GM21529 (cell line): ENCODE measurements at regions not wholly inside any gene's neighbourhood (a gene's known extent, or its start where the extent isn't known, plus 50 kb on each side); places are given as distances from the start of the nearest gene placed in this dataset.

Experiments used
- ATAC-seq: cut with Tn5 transposase; IDR thresholded peaks from one replicate; pipeline ENCODE4 v1.9.1; 2021; ENCODE audit not compliant: unreplicated experiment

DNA sequence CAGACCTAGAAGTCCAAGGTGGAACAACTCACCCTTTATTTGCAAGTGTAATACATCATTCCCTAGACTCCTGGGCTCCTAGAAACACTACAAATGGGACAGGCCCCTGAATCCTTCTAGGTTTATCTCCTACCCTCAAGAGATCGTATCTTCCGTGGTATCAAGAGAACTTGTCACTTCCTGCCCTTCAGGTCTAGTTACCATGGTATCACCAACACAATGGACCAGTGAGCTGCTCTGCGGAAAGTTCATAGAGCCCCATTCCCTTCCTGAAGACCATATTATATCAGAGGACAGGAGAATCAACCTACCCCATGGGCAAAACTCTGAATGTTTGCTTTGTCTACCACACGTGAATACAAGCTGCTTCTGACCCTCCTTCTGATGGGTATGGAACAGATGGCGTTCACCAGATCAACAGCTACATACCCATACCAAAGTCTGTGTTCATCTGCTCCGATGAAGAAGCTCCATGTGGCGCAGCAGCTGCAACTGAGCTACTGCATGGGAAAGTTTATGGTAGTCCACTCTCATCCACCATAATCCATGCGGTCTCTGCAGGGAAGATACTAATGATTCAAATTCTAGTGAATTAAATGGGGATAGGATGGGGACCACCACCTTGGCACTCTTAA lies 84.6 kb upstream of the KLF13 start:
- ATAC-seq: no peak

GRCh38 chr15:31243895-31244294 lies 82.7 kb upstream of the KLF13 start:
- ATAC-seq: no peak

GRCh38 chr15:31245135-31245689 lies 81.4 kb upstream of the KLF13 start:
- ATAC-seq: peak; percentile 57

DNA sequence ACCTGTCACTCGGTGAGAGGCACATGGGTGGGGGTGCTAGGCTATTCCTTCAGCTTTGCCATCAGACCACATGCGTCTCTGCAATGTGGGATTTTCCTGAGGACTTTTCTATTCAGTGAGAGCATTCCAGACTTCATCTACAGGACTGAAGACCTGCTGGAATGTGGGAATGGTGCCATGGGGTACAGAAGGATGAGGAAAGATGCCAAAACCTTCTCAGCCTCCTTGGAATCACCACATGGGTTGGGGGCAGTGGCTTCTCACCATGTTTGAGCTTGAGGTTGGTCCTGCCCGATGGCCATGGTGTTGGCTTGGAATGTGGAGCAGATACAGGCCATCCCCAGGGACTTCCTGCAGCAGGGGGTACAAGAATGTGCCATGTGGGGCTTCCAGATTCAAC lies 80.9 kb upstream of the KLF13 start:
- ATAC-seq: no peak

DNA sequence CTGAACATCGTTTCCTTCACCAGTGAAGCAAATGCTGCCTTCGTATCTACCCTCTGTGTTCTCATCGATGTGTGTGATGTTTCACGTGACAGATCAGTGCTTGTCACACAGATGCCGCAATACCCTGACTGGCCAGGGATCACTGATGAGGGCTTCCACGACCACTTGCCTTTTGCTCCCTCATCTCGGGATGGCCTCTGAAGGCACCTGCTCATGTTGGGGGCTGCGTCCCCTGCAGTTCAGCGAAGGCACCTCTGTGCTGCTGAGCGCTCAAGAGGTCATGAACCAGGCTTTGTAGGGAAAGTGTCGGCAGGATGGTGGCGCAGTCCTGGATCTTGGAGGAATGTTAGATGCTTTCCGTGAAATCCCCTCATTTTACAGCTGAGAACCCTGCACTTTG lies 79.2 kb upstream of the KLF13 start:
- no peak for ATAC-seq

DNA sequence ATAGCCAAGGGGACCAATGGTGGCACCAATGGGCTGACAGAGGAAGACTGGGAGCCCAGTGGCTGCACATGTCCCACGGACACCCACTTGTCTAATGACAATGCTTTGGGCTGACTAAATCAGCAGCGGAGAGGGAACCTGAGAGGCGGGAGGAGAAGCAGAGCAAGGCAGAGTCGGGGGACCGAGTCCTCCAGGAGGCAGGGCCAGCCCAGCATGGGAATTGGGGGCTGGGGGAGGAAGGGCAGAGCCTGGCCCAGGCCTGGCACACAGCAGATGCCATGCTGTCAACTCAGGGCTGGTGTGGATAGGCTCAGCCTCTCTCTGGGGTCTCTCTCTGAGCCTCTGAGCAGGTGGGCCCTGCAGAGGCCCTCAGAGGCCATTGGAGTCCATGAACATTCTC lies 78.4 kb upstream of the KLF13 start:
- no peak for ATAC-seq

- ATAC-seq: no peak
Measured at GRCh38 chr15:31248951-31249350, 77.7 kb upstream of the KLF13 start.

DNA sequence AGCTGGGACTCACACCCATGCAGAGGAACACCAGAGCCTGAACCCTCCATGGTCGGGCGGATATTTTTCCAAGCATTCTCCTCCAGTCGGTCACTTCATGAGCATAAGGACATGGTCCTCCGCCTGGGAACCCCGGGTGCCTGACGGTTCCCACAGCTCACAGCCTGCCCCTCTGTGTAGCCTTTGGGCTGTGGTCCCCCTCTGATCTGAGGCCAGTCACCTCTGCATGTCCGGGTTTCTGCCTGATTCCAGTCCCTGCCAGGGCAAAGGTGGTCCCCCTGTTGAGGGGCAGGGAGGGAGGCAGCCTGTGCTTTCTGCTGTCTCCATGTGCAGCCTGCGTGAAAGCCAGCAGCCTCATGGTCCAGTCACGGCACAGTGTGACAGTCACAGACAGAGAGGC lies 76.6 kb upstream of the KLF13 start:
- ATAC-seq: no peak

DNA sequence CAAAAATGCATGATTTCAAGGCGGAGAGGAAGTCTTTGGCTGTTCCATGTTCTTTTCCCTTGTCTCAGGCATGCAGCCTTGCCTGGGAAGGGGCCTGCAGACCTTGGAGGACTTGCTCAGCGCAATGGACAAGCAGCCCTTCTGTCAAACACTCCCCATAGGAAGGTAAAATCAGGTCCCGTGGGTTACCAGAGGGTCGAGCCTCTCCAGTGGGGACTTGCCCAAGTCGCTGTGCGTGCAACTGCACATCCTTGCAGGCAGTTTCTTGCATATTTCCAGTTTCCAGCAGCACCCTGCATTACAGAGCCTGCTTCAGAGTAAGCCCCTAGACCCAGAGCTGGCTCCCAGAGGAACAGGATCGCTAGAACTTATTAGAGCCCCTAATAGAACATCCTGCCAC lies 75.5 kb upstream of the KLF13 start:
- no peak for ATAC-seq

- no peak for ATAC-seq
Measured at GRCh38 chr15:31252171-31252785, 74.4 kb upstream of the KLF13 start.

DNA sequence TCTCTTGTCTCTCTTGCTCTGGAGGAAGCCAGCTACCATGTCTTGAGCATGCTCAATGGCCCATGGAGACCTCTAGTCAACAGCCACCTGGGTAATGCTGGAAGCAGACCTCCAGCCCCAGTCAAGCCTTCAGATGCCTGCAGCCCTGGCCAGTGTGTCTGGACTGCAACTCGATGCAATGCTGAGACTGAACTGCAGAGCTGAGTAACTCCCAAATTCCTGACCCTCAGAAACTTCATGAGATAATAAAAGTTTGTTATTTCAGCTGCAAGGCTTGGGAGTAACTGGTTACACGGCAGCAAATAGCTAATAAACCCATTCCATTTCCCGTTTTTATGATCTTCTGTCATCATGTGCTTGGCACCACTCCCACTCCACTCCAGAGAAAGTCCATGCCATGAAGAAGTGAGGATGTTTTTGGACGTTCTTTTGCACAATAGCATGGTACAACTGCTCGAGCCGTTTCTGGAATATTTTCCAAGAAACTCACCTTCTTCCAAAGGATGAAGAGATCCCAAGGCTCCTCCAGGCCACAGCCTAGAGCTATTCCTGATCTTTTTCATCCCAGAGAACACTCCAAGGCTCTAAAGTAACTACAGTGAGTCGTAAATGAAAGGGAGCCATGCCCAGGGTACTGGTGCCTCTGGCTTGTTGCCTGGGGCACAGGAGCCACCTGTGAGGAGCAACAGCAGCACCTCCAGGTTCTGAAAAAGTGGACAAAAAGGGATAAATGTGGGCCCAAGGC lies 72.0 kb upstream of the KLF13 start:
- no peak for ATAC-seq

DNA sequence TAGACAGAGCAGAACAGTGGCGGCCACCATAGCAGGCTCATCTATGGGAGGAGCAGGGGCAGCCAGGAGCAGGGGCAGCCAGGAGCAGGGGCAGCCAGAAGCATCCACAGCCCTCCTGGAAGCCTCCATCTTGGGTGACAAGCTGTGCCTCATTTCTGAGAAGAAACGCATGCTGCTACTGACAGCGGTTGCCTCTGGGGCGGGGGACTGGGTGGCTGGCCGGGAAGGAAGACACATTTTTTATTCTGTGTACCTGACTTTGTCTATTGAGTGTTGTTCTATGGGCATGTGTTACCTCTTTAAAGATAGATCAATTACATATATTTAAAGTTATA lies 71.5 kb upstream of the KLF13 start:
- no peak for ATAC-seq

DNA sequence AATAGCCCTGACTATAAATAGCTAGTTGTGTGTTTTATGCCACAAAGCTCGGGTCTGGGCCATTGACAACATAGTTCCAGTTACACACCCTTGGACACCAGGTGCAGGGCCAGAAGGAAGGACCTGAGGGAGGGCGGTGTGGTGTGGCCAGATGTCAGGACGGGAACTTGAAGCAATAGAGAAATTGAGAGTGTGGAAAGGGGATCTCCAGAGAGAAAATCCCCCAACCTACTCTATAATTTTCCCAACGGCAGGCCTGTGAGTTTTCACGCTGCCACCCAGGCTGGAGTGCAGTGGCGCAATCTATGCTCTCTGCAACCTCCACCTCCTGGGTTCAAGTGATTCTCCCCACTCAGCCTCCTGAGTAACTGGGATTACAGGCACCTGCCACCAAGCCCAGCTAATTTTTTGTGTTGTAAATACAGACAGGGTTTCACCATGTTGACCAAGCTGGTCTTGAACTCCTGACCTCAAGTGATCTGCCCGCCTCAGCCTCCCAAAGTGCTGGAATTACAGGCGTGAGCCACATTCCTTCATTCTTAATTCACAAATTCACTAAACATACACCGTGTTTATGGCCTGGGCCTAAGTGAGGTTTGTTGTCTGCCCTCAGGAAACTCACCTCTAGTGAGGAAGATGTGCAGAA lies 70.8 kb upstream of the KLF13 start:
- peak; percentile 78 for ATAC-seq

DNA sequence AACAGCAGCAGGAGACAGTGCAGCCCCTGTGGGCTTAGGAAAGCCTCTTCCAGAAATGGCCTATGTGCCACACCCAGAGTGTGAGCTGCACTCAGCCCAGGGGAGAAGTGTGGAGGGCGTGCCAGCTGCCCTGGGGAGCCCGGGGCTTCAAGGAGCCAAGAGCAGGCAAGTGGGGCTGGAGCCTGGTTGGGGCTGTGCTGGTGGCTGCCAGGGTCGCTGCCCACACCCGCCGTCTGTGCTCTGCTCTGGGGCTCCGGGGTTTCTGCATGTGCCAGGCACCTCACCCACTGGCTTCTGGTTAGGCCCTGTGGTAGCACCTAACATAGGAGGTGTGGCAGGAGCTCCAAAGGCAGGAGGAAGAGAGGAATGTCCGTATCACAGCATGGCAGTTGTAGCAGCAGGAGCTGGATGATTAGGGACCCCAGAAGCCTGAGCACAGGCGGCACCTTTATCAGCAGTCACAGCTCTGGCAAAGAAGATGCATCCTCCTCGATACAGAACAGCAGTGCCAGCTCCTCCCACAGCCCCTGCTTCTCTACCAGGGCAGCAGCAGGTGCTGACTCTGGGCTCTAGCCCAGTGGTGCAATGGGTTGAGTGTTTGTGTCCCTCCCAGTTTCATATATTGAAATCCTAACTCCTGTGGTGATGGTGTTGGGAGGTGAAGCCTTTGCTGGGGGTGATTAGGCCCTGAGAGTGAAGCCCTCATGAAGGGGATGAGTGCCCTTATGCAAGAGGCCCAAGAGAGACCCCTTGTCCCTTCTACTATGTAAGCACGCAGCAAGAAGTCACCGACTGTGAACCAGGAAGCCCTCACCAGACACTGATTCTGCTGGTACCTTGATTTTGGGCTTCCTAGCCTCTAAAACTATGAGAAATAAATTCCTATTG lies 70.0 kb upstream of the KLF13 start:
- ATAC-seq: no peak

DNA sequence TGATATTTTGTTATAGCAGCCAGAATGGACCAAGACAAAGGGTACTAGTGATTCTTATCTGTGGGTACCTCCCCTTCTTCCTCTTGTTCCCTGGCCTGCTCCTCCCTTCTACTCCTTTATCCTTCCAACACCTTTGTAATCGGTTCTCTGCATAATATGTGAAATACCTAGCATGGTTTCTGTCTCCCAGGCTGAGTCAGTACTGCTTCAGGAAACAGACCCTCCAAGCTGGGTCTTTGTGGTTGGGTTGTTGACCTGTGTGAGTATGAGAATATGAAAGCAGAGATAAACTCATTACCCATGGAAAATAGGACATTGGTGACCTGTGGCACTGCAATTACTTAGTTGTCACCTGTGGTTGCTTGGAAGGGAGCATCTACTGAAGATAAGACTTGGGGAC lies 69.3 kb upstream of the KLF13 start:
- ATAC-seq: no peak

DNA sequence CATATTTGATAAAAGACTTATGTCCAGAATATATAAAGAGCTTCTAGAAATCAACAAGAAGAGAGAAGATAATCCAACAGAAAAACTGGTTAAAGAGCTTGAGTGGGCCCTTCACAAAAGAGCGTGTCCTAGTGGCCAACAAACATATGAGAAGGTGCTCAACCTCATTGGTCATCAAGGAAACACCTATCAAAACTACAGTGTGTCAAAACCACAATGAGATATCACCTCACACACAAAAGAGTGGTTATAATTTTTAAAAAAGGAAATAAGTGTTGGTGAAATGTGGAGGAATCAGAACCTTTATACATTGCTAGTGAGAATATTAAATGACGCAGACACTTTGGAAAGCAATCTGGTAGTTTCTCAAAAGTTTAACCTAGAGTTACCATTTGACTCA lies 68.4 kb upstream of the KLF13 start:
- ATAC-seq: no peak

DNA sequence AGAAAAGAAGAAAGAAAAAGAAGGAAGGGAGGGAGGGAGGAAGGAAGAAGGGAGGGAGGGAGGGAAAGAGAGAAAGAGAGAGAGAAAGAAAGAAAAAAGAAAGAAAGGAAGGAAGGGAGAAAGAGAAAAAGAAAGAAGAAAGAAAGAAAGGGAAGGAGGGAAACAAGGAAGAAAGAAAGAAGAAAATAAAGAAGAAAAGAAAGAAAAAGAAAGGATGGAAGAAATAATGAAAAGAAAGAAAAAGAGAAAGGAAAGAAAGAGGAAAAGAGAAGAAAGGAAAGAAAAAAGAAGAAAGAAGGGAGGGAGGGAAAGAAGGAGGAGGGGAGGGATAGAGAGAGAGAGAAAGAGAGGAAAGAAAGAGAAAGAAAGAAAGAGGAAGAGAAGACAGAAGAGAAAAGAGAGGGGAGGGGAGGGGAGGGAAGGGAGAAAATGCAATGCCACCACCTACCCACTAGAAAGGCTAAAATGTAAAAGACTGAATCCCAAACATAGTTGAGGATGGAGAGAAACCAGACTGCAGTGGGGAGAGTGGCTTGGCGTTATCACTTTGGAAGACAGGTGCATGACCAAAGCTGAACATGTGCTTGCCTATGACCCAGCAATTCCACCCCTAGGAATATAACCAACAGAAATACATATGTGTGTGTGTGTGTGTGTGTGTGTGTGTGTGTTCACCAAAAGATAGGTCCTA lies 66.9 kb upstream of the KLF13 start:
- no peak for ATAC-seq

DNA sequence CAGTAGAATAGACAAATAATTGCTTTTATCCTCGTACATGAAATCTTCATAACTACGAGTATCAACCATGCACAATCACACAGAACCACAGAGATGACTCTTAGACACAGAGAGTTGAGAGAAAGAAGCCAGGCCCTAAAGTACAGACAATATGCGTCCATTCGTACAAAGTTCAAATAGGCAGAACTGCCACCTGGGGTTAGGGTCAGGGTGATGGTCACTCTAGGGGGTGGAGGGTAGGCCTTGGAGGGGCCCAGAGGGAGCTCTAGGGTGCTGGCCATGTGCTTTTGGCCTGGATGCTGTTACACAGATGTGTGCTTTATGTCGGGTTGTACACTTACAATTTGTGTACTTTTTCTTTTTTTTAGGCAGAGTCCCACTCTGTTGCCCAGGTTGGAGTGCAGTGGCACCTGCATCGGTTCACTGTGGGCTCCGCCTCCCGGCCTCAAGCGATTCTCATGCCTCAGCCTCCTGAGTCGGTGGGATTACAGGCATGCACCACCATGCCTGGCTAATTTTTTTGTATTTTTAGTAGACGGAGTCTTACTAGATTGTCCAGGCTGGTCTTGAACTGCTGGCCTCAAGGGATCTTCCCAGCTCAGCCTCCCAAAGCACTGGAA lies 65.9 kb upstream of the KLF13 start:
- no peak for ATAC-seq

- no peak for ATAC-seq
Measured at GRCh38 chr15:31261266-31262142, 65.1 kb upstream of the KLF13 start.
